HG03039 (cell line): ENCODE measurements at regions not wholly inside any gene's neighbourhood (a gene's known extent, or its start where the extent isn't known, plus 50 kb on each side); places are given as distances from the start of the nearest gene placed in this dataset.
"Not testable (repeated sequence)": the region's sequence is repeated elsewhere in the genome, so short reads cannot be mapped to it uniquely, and the experiment has no call there.

Experiments
- ATAC-seq: cut with Tn5 transposase; IDR thresholded peaks from one replicate; pipeline ENCODE4 v1.9.1; 2021; ENCODE audit warnings: mild to moderate bottlenecking, moderate library complexity; ENCODE audit not compliant: unreplicated experiment

- ATAC-seq: no peak
Measured at GRCh38 chr2:67771380-67771779, 291.4 kb downstream of the C1D start.

- no peak for ATAC-seq
Measured at GRCh38 chr2:67772216-67773170, 290.3 kb downstream of the C1D start.

GRCh38 chr2:67773851-67774250 is 289.0 kb downstream of the C1D start:
- no peak for ATAC-seq

- ATAC-seq: no peak
Measured at GRCh38 chr2:67776276-67776675, 286.5 kb downstream of the C1D start.

- no peak for ATAC-seq
Measured at GRCh38 chr2:67777010-67777409, 285.8 kb downstream of the C1D start.

GRCh38 chr2:67777836-67778429 is 284.9 kb downstream of the C1D start:
- no peak for ATAC-seq

- not testable (repeated sequence) for ATAC-seq
Measured at GRCh38 chr2:67780841-67781240, 282.0 kb downstream of the C1D start.

GRCh38 chr2:67782443-67782842 is 280.4 kb downstream of the C1D start:
- ATAC-seq: no peak

GRCh38 chr2:67783026-67783425 is 279.8 kb downstream of the C1D start:
- ATAC-seq: no peak

GRCh38 chr2:67790622-67791021 is 272.2 kb downstream of the C1D start:
- ATAC-seq: no peak

GRCh38 chr2:67792191-67792590 is 270.6 kb downstream of the C1D start:
- no peak for ATAC-seq

- no peak for ATAC-seq
Measured at GRCh38 chr2:67792681-67793091, 270.1 kb downstream of the C1D start.

- no peak for ATAC-seq
Measured at GRCh38 chr2:67797801-67798540, 264.8 kb downstream of the C1D start.

GRCh38 chr2:67798541-67799160 is 264.2 kb downstream of the C1D start:
- no peak for ATAC-seq

GRCh38 chr2:67799886-67800285 is 262.9 kb downstream of the C1D start:
- ATAC-seq: no peak

- ATAC-seq: no peak
Measured at GRCh38 chr2:67802291-67802690, 260.5 kb downstream of the C1D start.

GRCh38 chr2:67802824-67803223 is 260.0 kb downstream of the C1D start:
- no peak for ATAC-seq

- ATAC-seq: no peak
Measured at GRCh38 chr2:67806816-67807215, 256.0 kb downstream of the C1D start.

- ATAC-seq: no peak
Measured at GRCh38 chr2:67808112-67808511, 254.7 kb downstream of the C1D start.

GRCh38 chr2:67812682-67813081 is 250.1 kb downstream of the C1D start:
- ATAC-seq: no peak

- ATAC-seq: no peak
Measured at GRCh38 chr2:67823726-67824125, 239.1 kb downstream of the C1D start.
